Astrocyte (in vitro differentiated cells and primary cell): ENCODE measurements at regions not wholly inside any gene's neighbourhood (a gene's known extent, or its start where the extent isn't known, plus 50 kb on each side); places are given as distances from the start of the nearest gene placed in this dataset.

Source experiments
- CTCF ChIP-seq: IDR thresholded peaks from 2 replicates; pipeline ENCODE4 v1.5.1; 2011; ENCODE audit warnings: low read depth, mild to moderate bottlenecking, inconsistent platforms, low read length, moderate library complexity; ENCODE audit not compliant: insufficient read depth
- EZH2 ChIP-seq: IDR thresholded peaks from 2 replicates; pipeline ENCODE4 v1.6.1; 2012; ENCODE audit warnings: mild to moderate bottlenecking, low read length, inconsistent platforms; ENCODE audit not compliant: insufficient read depth

GRCh38 chr2:18703555-18703954, 114.2 kb upstream of the NT5C1B start:
- TF ChIP-seq CTCF: no peak
- TF ChIP-seq EZH2: no peak
